OCI-LY7 (cell line): ENCODE measurements at regions not wholly inside any gene's neighbourhood (a gene's known extent, or its start where the extent isn't known, plus 50 kb on each side); places are given as distances from the start of the nearest gene placed in this dataset.

ENCODE experiments used
- BruUV-seq: library from RNA; stranded (reverse); fragments of 400-500 nt; replicated peaks from 2 replicates; lab custom pipeline; 2021; lab: Mats Ljungman, UMichigan
- CTCF ChIA-PET: fragments of 300-600 bp; sonication (Branson Sonifier 250); formaldehyde crosslinking; loops from one replicate; lab custom pipeline; 2022; ENCODE audit warnings: antibody characterized with exemption; ENCODE audit not compliant: unreplicated experiment; lab: Charles Lee
- POLR2A ChIA-PET: fragments of 300-600 bp; sonication (Branson Sonifier 250); formaldehyde crosslinking; loops from one replicate; lab custom pipeline; 2022; ENCODE audit warnings: antibody characterized with exemption; lab: Charles Lee
- DNase-seq: peaks from one replicate; pipeline ENCODE4 v3.0.0-alpha.2; 2015; ENCODE audit warnings: low spot score
- H2AFZ ChIP-seq: fragments of 200-600 bp; sonication (generic), shearing (Covaris generic); 2 replicates; pipeline ENCODE4 v1.6.1; 2014; ENCODE audit warnings: mild to moderate bottlenecking, antibody characterized with exemption, low read length, moderate library complexity
- H3K27ac ChIP-seq: fragments of 200-600 bp; sonication (generic); 2 replicates; pipeline ENCODE4 v1.5.1; 2014; ENCODE audit warnings: mixed run types, low read depth, mild to moderate bottlenecking, moderate library complexity, low read length, inconsistent platforms; ENCODE audit not compliant: poor library complexity, severe bottlenecking
- H3K36me3 ChIP-seq: fragments of 200-600 bp; sonication (generic); 2 replicates; pipeline ENCODE4 v1.6.1; 2014; ENCODE audit warnings: mild to moderate bottlenecking, antibody characterized with exemption, low read length, moderate library complexity, mixed read lengths; ENCODE audit not compliant: insufficient read depth
- H3K4me1 ChIP-seq: fragments of 200-600 bp; sonication (generic); 2 replicates; pipeline ENCODE4 v1.5.1; 2014; ENCODE audit warnings: mild to moderate bottlenecking, low read length; ENCODE audit not compliant: insufficient read depth, poor library complexity, severe bottlenecking
- H3K4me2 ChIP-seq: fragments of 200-600 bp; sonication (generic); 2 replicates; pipeline ENCODE4 v1.6.1; 2014; ENCODE audit warnings: mild to moderate bottlenecking, low read length
- H3K4me3 ChIP-seq: fragments of 200-600 bp; sonication (generic); 2 replicates; pipeline ENCODE4 v1.5.1; 2014; ENCODE audit warnings: mild to moderate bottlenecking, low read depth, low read length; ENCODE audit not compliant: poor library complexity, severe bottlenecking
- H3K79me2 ChIP-seq: fragments of 200-600 bp; sonication (generic); 2 replicates; pipeline ENCODE4 v1.6.1; 2016; ENCODE audit warnings: low read depth, mild to moderate bottlenecking, low read length, moderate library complexity, mixed read lengths; ENCODE audit not compliant: insufficient read depth
- H3K9me2 ChIP-seq: fragments of 200-600 bp; sonication (generic); 2 replicates; pipeline ENCODE4 v1.6.1; 2016; ENCODE audit warnings: mild to moderate bottlenecking, low read length, mixed read lengths; ENCODE audit not compliant: insufficient read depth
- H3K9me3 ChIP-seq: fragments of 200-600 bp; sonication (generic); 2 replicates; pipeline ENCODE4 v1.6.1; 2014; ENCODE audit warnings: mild to moderate bottlenecking, mixed run types, low read length, mixed read lengths
- H4K20me1 ChIP-seq: fragments of 200-600 bp; sonication (generic); 2 replicates; pipeline ENCODE4 v1.6.1; 2014; ENCODE audit warnings: mild to moderate bottlenecking, antibody characterized with exemption, low read length, moderate library complexity, mixed read lengths; ENCODE audit not compliant: insufficient read depth
- CTCF ChIP-seq: fragments of 200-600 bp; sonication (generic); conservative IDR thresholded peaks from 2 replicates; pipeline ENCODE4 v1.5.1; 2014; ENCODE audit warnings: mild to moderate bottlenecking, antibody characterized with exemption, low read length, moderate library complexity, mixed read lengths
- EZH2phosphoT487 ChIP-seq: fragments of 200-600 bp; sonication (generic); IDR thresholded peaks from 2 replicates; pipeline ENCODE4 v1.6.1; 2018; ENCODE audit warnings: low read depth, borderline replicate concordance, mild to moderate bottlenecking, mixed run types, antibody characterized with exemption, low read length, moderate library complexity, mixed read lengths
- intact Hi-C: fragments of 100-400 bp; cut with micrococcal nuclease; formaldehyde crosslinking; loops from one replicate; pipeline ENCODE4 v1.10.0; 2022; ENCODE audit not compliant: unreplicated experiment

GRCh38 chr12:75592638-75593335 is 81.4 kb upstream of the KRR1 start:
- H2AFZ ChIP-seq, result no peak overlapping the region
- no peak for DNase-seq
- H3K79me2 ChIP-seq, result no peaks in the 10 kb centered on the region
- ChIA-PET CTCF (no interaction called here), POLR2A (interaction anchor here (0.6 kb wide), 1 partner anchor 1242 kb away, joined by 3 read pairs; no protein-coding TSS in a partner anchor)
- no peaks in the 10 kb centered on the region for H3K9me3 ChIP-seq
- no TSS peak for BruUV-seq
- no peaks in the 10 kb centered on the region for H3K36me3 ChIP-seq
- H3K4me3 ChIP-seq, result no peak overlapping the region
- intact Hi-C loops, result no loop called here
- H3K4me1 ChIP-seq, result no peaks in the 10 kb centered on the region
- H4K20me1 ChIP-seq, result no peaks in the 10 kb centered on the region
- H3K27ac ChIP-seq, result no peak overlapping the region
- no peak for TF ChIP-seq EZH2phosphoT487
- no peak for TF ChIP-seq CTCF
- H3K9me2 ChIP-seq, result no peaks in the 10 kb centered on the region
- H3K4me2 ChIP-seq, result no peak overlapping the region

- CTCF ChIA-PET, result no interaction called here
- Histone ChIP-seq H3K27ac (no peak overlapping the region), H3K36me3 (no peaks in the 10 kb centered on the region), H4K20me1 (no peaks in the 10 kb centered on the region), H3K79me2 (no peaks in the 10 kb centered on the region), H3K4me1 (no peaks in the 10 kb centered on the region), H3K9me2 (no peaks in the 10 kb centered on the region), H2AFZ (no peak overlapping the region), H3K4me2 (no peak overlapping the region), H3K4me3 (no peak overlapping the region), H3K9me3 (no peaks in the 10 kb centered on the region)
- DNase-seq, result no peak
- BruUV-seq, result no TSS peak
- TF ChIP-seq CTCF (no peak), EZH2phosphoT487 (no peak)
- intact Hi-C loops, result no loop called here
- POLR2A ChIA-PET, result interaction anchor here (0.6 kb wide), 1 partner anchor 1243 kb away, joined by 3 read pairs; no protein-coding TSS in a partner anchor
These were observed 80.7 kb upstream of the KRR1 start for GRCh38 chr12:75592086-75592485.

DNA sequence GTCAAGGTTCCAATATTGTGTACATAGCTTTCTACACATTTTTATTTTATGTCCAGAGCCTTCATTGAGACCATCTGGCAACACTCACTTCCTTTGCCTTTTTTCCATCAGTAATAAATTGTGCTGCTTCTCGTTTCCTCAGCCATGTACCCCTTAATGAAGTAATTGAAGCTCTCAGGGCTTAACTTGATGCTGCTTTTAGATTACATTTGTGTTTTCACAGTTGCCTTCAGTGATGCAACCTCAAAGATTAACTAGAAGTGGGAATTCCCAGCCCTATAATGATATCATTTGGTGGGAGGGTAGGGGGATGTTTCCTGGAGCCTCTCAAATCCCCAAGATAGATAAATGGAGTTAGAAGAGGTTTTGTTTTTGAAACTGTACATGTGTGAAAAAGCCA is 80.2 kb upstream of the KRR1 start:
- H3K36me3 ChIP-seq, result no peaks in the 10 kb centered on the region
- no TSS peak for BruUV-seq

More for the DNA sequence above, 80.2 kb upstream of the KRR1 start:
- TF ChIP-seq CTCF (no peak), EZH2phosphoT487 (no peak)
- Histone ChIP-seq H3K79me2 (no peaks in the 10 kb centered on the region), H3K4me2 (no peak overlapping the region), H3K9me3 (no peaks in the 10 kb centered on the region), H3K27ac (no peak overlapping the region), H2AFZ (no peak overlapping the region), H3K4me1 (no peaks in the 10 kb centered on the region), H4K20me1 (no peaks in the 10 kb centered on the region), H3K9me2 (no peaks in the 10 kb centered on the region), H3K4me3 (no peak overlapping the region)
- CTCF ChIA-PET, result no interaction called here
- intact Hi-C loops, result no loop called here
- DNase-seq, result no peak
- POLR2A ChIA-PET, result no interaction called here
